NCI-H1930 (cell line): ENCODE measurements at regions not wholly inside any gene's neighbourhood (a gene's known extent, or its start where the extent isn't known, plus 50 kb on each side); places are given as distances from the start of the nearest gene placed in this dataset.
"Not testable (repeated sequence)": the region's sequence is repeated elsewhere in the genome, so short reads cannot be mapped to it uniquely, and the experiment has no call there.

Experiments
- DNase-seq, 2 experiments: peaks; one replicate each; lab custom pipeline; 2025; lab: John Stamatoyannopoulos, UW

GRCh38 chr5:56763711-56764466 lies 51.5 kb upstream of the MAP3K1 start:
- no peak for DNase-seq

DNA sequence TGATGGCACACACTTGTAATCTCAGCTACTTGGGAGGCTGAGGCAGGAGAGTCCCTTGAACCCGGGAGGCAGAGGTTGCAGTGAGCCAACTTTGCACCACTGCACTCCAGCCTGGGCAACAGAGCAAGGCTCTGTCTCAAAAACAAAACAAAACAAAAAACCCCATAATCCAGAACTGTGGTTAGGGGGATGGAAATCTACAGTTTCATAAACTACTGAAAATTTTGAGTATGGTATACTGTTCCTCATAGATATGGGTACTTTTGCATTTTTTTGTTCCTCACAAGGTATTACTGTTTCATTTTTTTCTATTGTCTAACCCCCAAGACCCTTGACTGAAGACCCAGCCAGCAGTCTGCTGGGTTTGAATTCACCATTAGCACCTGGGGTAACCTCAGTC lies 52.2 kb upstream of the MAP3K1 start:
- no peak for DNase-seq

- DNase-seq, result no peak
These were observed 54.0 kb upstream of the MAP3K1 start for GRCh38 chr5:56761151-56761885.

- DNase-seq, result no peak
These were observed 54.6 kb upstream of the MAP3K1 start for GRCh38 chr5:56760723-56761122.

DNA sequence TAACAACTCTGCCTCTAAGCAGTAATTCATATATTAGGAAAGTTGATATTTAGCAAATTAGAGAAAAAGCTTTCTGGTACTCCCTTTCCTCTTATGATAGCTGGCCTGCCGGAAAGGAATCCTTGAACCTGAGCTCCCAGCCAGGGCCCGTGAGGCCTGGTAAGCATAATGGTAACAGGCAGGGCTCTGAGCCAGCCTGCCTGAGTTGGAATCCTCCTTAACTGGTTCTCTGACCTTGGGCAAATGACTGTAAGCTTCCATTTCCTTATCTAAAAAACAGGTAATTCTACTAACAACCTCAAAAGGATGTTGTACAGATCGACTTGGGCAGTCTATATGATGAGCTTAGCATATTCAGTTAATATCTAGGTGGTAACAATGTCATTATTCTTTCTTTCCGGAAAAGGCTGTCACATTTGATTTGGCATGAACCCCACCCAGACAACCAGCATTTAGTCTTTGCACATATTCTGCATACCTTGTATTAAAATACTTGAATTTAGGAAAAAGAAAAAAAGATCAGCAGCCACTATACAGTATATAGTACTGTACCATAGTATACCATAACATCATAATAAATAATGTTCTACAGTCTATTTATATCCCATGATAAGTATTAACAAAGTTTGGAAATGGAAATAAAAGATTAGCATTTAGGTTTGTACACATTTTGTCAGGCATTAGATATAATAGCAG lies 55.7 kb upstream of the MAP3K1 start:
- DNase-seq, result no peak

GRCh38 chr5:56757077-56757476 lies 58.3 kb upstream of the MAP3K1 start:
- DNase-seq, result no peak

- no peak for DNase-seq
These were observed 60.3 kb upstream of the MAP3K1 start for GRCh38 chr5:56755036-56755555.

GRCh38 chr5:56753588-56753987 lies 61.8 kb upstream of the MAP3K1 start:
- DNase-seq, result not testable (repeated sequence)

GRCh38 chr5:56751572-56752313 lies 63.6 kb upstream of the MAP3K1 start:
- DNase-seq, result no peak

- no peak for DNase-seq
These were observed 65.5 kb upstream of the MAP3K1 start for GRCh38 chr5:56749842-56750241.

GRCh38 chr5:56746553-56747339 lies 68.6 kb upstream of the MAP3K1 start:
- DNase-seq, result no peak

DNA sequence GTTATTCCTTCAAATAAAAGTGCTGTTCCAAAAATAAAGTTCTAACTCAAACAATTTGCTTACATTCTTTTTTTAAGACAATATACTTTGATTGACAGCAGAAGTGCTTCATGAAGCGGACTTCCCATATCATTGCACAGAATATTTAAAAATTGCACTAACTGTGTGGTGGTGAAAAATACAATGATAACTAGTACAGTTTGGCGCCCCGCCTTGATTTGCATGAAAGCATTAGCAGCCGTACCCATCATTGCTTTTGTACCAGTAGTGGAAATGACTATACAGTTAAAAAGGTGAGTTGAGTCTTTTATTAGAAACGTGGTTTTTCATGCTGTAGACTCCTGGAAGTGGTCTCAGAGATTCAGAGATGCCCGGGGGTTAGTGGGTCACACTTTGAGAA lies 69.5 kb upstream of the MAP3K1 start:
- no peak for DNase-seq

GRCh38 chr5:56740868-56741267 lies 74.5 kb upstream of the MAP3K1 start:
- DNase-seq, result no peak

DNA sequence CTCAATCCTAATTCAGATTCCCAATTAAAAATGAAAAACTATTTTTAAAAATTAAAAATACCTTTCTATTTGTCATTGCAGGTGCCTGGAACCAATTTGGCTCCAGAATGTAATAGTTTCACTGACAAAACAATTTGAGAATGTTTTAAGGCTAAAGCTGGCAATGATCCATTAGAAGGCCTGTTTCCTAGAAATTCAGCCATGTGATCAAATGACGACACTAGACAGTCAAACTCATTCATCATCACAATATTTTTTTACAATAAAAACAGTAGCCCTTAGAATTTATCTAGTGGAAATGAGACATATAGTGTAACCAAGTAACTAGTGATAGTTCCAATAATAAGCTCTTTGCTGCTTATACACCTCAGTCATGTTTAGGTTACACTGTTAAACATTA lies 75.4 kb upstream of the MAP3K1 start:
- DNase-seq, result no peak

- no peak for DNase-seq
These were observed 77.3 kb upstream of the MAP3K1 start for GRCh38 chr5:56737951-56738606.

GRCh38 chr5:56737002-56737621 lies 78.2 kb upstream of the MAP3K1 start:
- DNase-seq, result no peak

DNA sequence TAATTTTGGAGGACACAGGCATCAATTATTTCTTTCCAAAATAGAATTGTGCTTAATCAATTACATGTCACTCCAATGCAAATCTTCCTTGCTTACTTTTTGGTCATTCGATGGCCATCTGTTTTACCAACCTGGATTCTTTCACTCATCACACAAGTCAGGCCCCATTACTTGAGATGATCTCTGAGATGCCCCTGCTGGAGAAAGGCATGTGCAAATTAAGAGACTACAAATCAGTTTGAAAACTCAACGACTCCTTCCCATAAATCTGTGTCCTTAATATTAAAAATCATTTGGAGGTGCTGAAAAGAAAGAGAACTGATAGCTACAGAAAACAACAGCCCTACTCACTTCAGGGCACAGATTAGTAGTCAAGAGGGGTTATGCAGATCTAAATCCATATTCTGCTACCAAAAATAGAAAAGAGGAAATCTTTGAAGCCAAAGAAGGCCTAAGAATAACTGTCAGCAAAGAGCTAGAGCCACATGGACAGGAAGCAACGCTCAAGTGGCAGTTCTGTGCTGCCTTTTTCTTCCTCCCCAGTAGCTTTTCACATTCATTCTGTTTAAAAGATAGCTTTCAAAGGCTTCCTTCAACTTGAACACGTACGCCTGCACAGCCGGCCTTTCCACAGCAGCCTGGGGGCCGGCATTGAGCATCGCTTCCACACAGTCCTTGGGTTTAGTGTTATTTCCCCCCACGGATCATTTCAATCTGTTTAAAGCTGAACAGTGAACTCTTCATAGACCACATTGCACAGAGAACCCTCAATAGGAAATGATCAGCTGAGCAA lies 79.3 kb upstream of the MAP3K1 start:
- no peak for DNase-seq

DNA sequence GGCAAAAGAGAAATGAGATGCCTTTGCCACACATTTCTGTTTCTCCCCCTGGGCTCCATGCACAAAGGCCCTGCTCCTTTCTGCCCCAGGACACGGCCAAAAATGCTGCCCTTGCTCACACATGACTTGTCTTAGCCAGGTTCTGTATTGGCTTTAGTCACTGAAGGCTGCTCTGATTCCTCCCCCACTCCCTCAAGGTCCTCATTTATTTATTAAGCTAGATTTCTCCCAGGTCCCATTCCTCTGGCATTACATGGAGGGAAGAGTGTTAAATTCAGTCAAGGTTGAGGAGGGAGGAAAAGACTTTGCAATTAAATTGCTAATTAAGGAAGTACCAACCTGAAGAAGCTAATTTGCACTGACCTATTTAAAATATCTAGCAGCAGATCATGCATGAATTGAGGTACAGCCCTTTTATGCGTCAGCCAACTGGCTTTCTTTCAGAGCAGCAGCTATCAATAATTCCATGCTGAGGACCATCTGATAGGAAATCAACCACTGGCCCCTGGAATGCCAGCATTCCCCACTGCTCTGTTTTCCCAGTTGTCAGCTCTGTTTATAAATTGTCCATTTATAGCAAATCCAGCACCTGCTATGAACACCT lies 81.2 kb upstream of the MAP3K1 start:
- no peak for DNase-seq

DNA sequence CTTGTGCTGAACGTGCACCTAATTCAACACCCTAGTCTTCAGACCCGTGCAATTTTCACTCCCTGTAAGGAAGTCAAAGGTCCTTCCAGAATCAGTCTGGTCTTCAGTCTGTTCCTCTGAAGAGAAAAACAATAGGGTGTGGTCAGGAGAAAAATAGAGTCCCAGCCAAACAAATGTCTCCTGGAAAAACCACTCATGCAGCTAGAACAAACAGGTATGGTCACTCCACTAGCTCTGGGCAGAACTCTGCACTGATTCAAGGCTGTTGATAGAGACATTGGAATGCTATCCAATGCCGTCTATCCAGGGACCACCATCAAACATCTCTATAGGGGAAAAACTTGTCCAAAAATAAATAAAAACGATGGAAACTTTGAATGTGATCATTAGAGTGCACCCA lies 81.8 kb upstream of the MAP3K1 start:
- DNase-seq, result no peak
